ENCODE measurements at regions not wholly inside any gene's neighbourhood (a gene's known extent, or its start where the extent isn't known, plus 50 kb on each side); places are given as distances from the start of the nearest gene placed in this dataset.

- Mint-ChIP-seq H3K4me1 (ENCODE audit: low read depth) (no peaks in the 10 kb centered on the region), H3K36me3 (no peaks in the 10 kb centered on the region), H3K27me3 (no peaks in the 10 kb centered on the region), H3K27ac (no peak overlapping the region), H3K9me3 (no peaks in the 10 kb centered on the region), H3K4me3 (no peak overlapping the region)
- DNase-seq: no peak
- POLR2A ChIA-PET: no interaction called here
- intact Hi-C loops (cut with micrococcal nuclease): no loop called here
- CTCF ChIA-PET: no interaction called here
Observed at GRCh38 chr2:64787019-64787365, 133.3 kb upstream of the SERTAD2 start.

- Mint-ChIP-seq H3K36me3 (no peaks in the 10 kb centered on the region), H3K4me1 (ENCODE audit: low read depth) (no peaks in the 10 kb centered on the region), H3K9me3 (no peaks in the 10 kb centered on the region), H3K27me3 (no peaks in the 10 kb centered on the region), H3K4me3 (no peak overlapping the region), H3K27ac (no peak overlapping the region)
- DNase-seq: no peak
- intact Hi-C loops (cut with micrococcal nuclease): no loop called here
- ChIA-PET CTCF (no interaction called here), POLR2A (no interaction called here)
Observed at GRCh38 chr2:64787698-64788097, 134.0 kb upstream of the SERTAD2 start.

- no peak overlapping the region for H3K4me3 Mint-ChIP-seq
- H3K36me3 Mint-ChIP-seq: no peaks in the 10 kb centered on the region
- POLR2A ChIA-PET: interaction anchor here (0.6 kb wide), 2 partner anchors 9 to 1047 kb away, joined by 3 read pairs; no protein-coding TSS in a partner anchor
- DNase-seq: no peak
- no peak overlapping the region for H3K27ac Mint-ChIP-seq
- intact Hi-C loops (cut with micrococcal nuclease): no loop called here
- no peaks in the 10 kb centered on the region for H3K27me3 Mint-ChIP-seq
- no peaks in the 10 kb centered on the region for H3K4me1 Mint-ChIP-seq (ENCODE audit: low read depth)
- CTCF ChIA-PET: interaction anchor here (0.6 to 1.2 kb wide), 2 partner anchors 144 to 460 kb away, joined by 3 read pairs; no protein-coding TSS in a partner anchor
- no peaks in the 10 kb centered on the region for H3K9me3 Mint-ChIP-seq
Observed at GRCh38 chr2:64789466-64790320, 136.0 kb upstream of the SERTAD2 start.

GRCh38 chr2:64792300-64792699 is 138.6 kb upstream of the SERTAD2 start:
- Mint-ChIP-seq H3K36me3 (no peaks in the 10 kb centered on the region), H3K27ac (no peak overlapping the region), H3K4me3 (no peak overlapping the region), H3K4me1 (ENCODE audit: low read depth) (no peaks in the 10 kb centered on the region), H3K9me3 (no peaks in the 10 kb centered on the region), H3K27me3 (no peaks in the 10 kb centered on the region)
- ChIA-PET CTCF (no interaction called here), POLR2A (no interaction called here)
- intact Hi-C loops (cut with micrococcal nuclease): no loop called here
- no peak for DNase-seq

- Mint-ChIP-seq H3K4me3 (no peak overlapping the region), H3K36me3 (no peaks in the 10 kb centered on the region), H3K4me1 (ENCODE audit: low read depth) (no peaks in the 10 kb centered on the region), H3K27me3 (no peaks in the 10 kb centered on the region), H3K27ac (no peak overlapping the region), H3K9me3 (no peaks in the 10 kb centered on the region)
- ChIA-PET CTCF (interaction anchor here (1.1 kb wide), 1 partner anchor 143 kb away, joined by 3 read pairs; no protein-coding TSS in a partner anchor), POLR2A (no interaction called here)
- DNase-seq: no peak
- intact Hi-C loops (cut with micrococcal nuclease): no loop called here
Observed at GRCh38 chr2:64792995-64793639, 139.4 kb upstream of the SERTAD2 start.

GRCh38 chr2:64793701-64794100 is 140.0 kb upstream of the SERTAD2 start:
- H3K27ac Mint-ChIP-seq: no peak overlapping the region
- H3K9me3 Mint-ChIP-seq: no peaks in the 10 kb centered on the region
- no peaks in the 10 kb centered on the region for H3K27me3 Mint-ChIP-seq
- CTCF ChIA-PET: interaction anchor here (1.1 kb wide), 1 partner anchor 144 kb away, joined by 3 read pairs; no protein-coding TSS in a partner anchor
- intact Hi-C loops (cut with micrococcal nuclease): no loop called here
- no peaks in the 10 kb centered on the region for H3K4me1 Mint-ChIP-seq (ENCODE audit: low read depth)
- POLR2A ChIA-PET: no interaction called here
- DNase-seq: no peak
- H3K4me3 Mint-ChIP-seq: no peak overlapping the region
- no peaks in the 10 kb centered on the region for H3K36me3 Mint-ChIP-seq

GRCh38 chr2:64794426-64794995 is 140.8 kb upstream of the SERTAD2 start:
- ChIA-PET CTCF (interaction anchor here (0.8 kb wide), 1 partner anchor 483 kb away, joined by 3 read pairs; no protein-coding TSS in a partner anchor), POLR2A (no interaction called here)
- Mint-ChIP-seq H3K36me3 (no peaks in the 10 kb centered on the region), H3K27me3 (no peaks in the 10 kb centered on the region), H3K9me3 (no peaks in the 10 kb centered on the region), H3K4me1 (ENCODE audit: low read depth) (no peaks in the 10 kb centered on the region), H3K4me3 (no peak overlapping the region), H3K27ac (no peak overlapping the region)
- intact Hi-C loops (cut with micrococcal nuclease): no loop called here
- no peak for DNase-seq

GRCh38 chr2:64795024-64795592 is 141.4 kb upstream of the SERTAD2 start:
- H3K4me3 Mint-ChIP-seq: no peak overlapping the region
- no peak overlapping the region for H3K27ac Mint-ChIP-seq
- ChIA-PET CTCF (interaction anchor here (0.8 kb wide), 1 partner anchor 482 kb away, joined by 3 read pairs; no protein-coding TSS in a partner anchor), POLR2A (no interaction called here)
- H3K9me3 Mint-ChIP-seq: no peaks in the 10 kb centered on the region
- H3K4me1 Mint-ChIP-seq (ENCODE audit: low read depth): no peaks in the 10 kb centered on the region
- H3K36me3 Mint-ChIP-seq: no peaks in the 10 kb centered on the region
- H3K27me3 Mint-ChIP-seq: no peaks in the 10 kb centered on the region
- intact Hi-C loops (cut with micrococcal nuclease): no loop called here
- DNase-seq: no peak

GRCh38 chr2:64796926-64797325 is 143.2 kb upstream of the SERTAD2 start:
- Mint-ChIP-seq H3K36me3 (no peaks in the 10 kb centered on the region), H3K4me3 (no peak overlapping the region), H3K4me1 (ENCODE audit: low read depth) (no peaks in the 10 kb centered on the region), H3K9me3 (no peaks in the 10 kb centered on the region), H3K27ac (no peak overlapping the region), H3K27me3 (no peaks in the 10 kb centered on the region)
- POLR2A ChIA-PET: interaction anchor here (0.6 kb wide), 1 partner anchor 27 kb away, joined by 4 read pairs; no protein-coding TSS in a partner anchor
- intact Hi-C loops (cut with micrococcal nuclease): no loop called here
- CTCF ChIA-PET: interaction anchor here (0.6 kb wide), 1 partner anchor 226 kb away, joined by 3 read pairs; no protein-coding TSS in a partner anchor
- no peak for DNase-seq

- no peaks in the 10 kb centered on the region for H3K9me3 Mint-ChIP-seq
- POLR2A ChIA-PET: no interaction called here
- H3K4me1 Mint-ChIP-seq (ENCODE audit: low read depth): no peaks in the 10 kb centered on the region
- no peak overlapping the region for H3K4me3 Mint-ChIP-seq
- H3K36me3 Mint-ChIP-seq: no peaks in the 10 kb centered on the region
- no peak overlapping the region for H3K27ac Mint-ChIP-seq
- no peak for DNase-seq
- intact Hi-C loops (cut with micrococcal nuclease): no loop called here
- H3K27me3 Mint-ChIP-seq: no peaks in the 10 kb centered on the region
- CTCF ChIA-PET: no interaction called here
Observed at GRCh38 chr2:64797881-64798575, 144.3 kb upstream of the SERTAD2 start.

GRCh38 chr2:64799592-64800252 is 146.0 kb upstream of the SERTAD2 start:
- H3K4me1 Mint-ChIP-seq (ENCODE audit: low read depth): no peaks in the 10 kb centered on the region
- no peaks in the 10 kb centered on the region for H3K9me3 Mint-ChIP-seq
- intact Hi-C loops (cut with micrococcal nuclease): no loop called here
- ChIA-PET CTCF (no interaction called here), POLR2A (no interaction called here)
- no peak overlapping the region for H3K4me3 Mint-ChIP-seq
- no peaks in the 10 kb centered on the region for H3K27me3 Mint-ChIP-seq
- no peak overlapping the region for H3K27ac Mint-ChIP-seq
- no peak for DNase-seq
- no peaks in the 10 kb centered on the region for H3K36me3 Mint-ChIP-seq

Data from activated CD4-positive, alpha-beta memory T cell treated with anti-CD3 and anti-CD28 coated beads for 36 hours (primary cell).